ENCODE measurements at regions not wholly inside any gene's neighbourhood (a gene's known extent, or its start where the extent isn't known, plus 50 kb on each side); places are given as distances from the start of the nearest gene placed in this dataset.

DNA sequence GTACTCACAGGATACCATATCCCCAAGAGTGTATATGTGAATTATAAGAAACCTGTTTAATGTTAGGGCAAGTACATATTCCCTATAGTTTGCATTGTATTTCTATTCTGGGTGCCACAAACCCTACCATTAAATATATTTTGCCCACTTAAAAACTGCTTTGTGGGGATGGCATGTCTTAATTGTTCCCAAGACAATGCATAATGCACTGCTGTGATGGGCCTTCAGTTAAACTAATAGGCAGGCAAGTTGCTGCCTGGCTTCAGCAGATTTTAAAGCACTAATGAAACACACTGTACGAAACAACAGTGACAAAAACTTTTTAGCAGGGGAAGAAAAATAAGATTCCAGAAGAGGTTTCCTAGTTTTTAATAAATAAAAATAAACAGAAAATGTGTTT is 104.8 kb upstream of the VRK2 start:
- FAIRE-seq (no peak), DNase-seq (ENCODE audit: low spot score) (no peak), ATAC-seq (no peak)
- no peak overlapping the region for H3K4me2 ChIP-seq (ENCODE audit: low read depth, low read length)
- ChIA-PET CTCF (ENCODE audit: low intra/inter-chr PET ratio, low total read pairs) (no interaction called here), POLR2A (no interaction called here)
- H4K20me1 ChIP-seq (ENCODE audit: insufficient read depth, low read length) = no peaks in the 10 kb centered on the region
- H3K9me3 ChIP-seq (ENCODE audit: low read length) = no peaks in the 10 kb centered on the region
- intact Hi-C loops (cut with micrococcal nuclease; ENCODE audit: unreplicated experiment) (no loop called here), in situ Hi-C loops (cut with HindIII; ENCODE audit: extremely low pct_ligation_motif_present, low pct_unique_long_range_greater_than_20kb) (no loop called here)
- no peak overlapping the region for H3K4me3 ChIP-seq (replicated peaks in 1 of 3; ENCODE audit: insufficient read depth in 1 of 3, low read depth in 2 of 3, low read length in 3 of 3)
- H3K27me3 ChIP-seq (ENCODE audit: control insufficient read depth in 1 of 2, insufficient read depth in 2 of 2, low read length in 2 of 2) = no peaks in the 10 kb centered on the region
- BruUV-seq (replicated peaks) = no TSS peak
- H3K27ac ChIP-seq (ENCODE audit: extremely low read length, insufficient read depth, low read length) = no peak overlapping the region
- H2AFZ ChIP-seq (ENCODE audit: low read length) = no peak overlapping the region
- H3K79me2 ChIP-seq (ENCODE audit: insufficient read depth, low read length) = no peaks in the 10 kb centered on the region
- no peak overlapping the region for H3K9ac ChIP-seq (ENCODE audit: insufficient read depth, low read depth, low read length)
- H3K36me3 ChIP-seq (replicated peaks in 1 of 2; ENCODE audit: control insufficient read depth in 1 of 2, insufficient read depth in 2 of 2, low read length in 2 of 2) = no peaks in the 10 kb centered on the region
- no peaks in the 10 kb centered on the region for H3K4me1 ChIP-seq (ENCODE audit: insufficient read depth, low read length)
- no peak for TF ChIP-seq KAT8 (CRISPR knock-in tag; IDR thresholded peaks at IDR 0.05)
- no peak for TF ChIP-seq GABPB1 (CRISPR knock-in tag; IDR thresholded peaks at IDR 0.05)
- TF ChIP-seq, protein P1, sequence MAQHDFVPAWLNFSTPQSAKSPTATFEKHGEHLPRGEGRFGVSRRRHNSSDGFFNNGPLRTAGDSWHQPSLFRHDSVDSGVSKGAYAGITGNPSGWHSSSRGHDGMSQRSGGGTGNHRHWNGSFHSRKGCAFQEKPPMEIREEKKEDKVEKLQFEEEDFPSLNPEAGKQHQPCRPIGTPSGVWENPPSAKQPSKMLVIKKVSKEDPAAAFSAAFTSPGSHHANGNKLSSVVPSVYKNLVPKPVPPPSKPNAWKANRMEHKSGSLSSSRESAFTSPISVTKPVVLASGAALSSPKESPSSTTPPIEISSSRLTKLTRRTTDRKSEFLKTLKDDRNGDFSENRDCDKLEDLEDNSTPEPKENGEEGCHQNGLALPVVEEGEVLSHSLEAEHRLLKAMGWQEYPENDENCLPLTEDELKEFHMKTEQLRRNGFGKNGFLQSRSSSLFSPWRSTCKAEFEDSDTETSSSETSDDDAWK (CRISPR knock-in tag; IDR thresholded peaks at IDR 0.05) = no peak
- TF ChIP-seq HOXA9 (CRISPR knock-in tag; IDR thresholded peaks at IDR 0.05; ENCODE audit: borderline replicate concordance) = no peak
- no peak for TF ChIP-seq SIN3A (IDR thresholded peaks at IDR 0.05; ENCODE audit: borderline replicate concordance, low read depth, low read length)
- TF ChIP-seq ZNF841 (CRISPR knock-in tag; IDR thresholded peaks at IDR 0.05; ENCODE audit: borderline replicate concordance) = no peak
- WGBS (ENCODE audit: low lambda C conversion rate) = 6% methylated on average over 1 of the region's 1 CpG

DNA sequence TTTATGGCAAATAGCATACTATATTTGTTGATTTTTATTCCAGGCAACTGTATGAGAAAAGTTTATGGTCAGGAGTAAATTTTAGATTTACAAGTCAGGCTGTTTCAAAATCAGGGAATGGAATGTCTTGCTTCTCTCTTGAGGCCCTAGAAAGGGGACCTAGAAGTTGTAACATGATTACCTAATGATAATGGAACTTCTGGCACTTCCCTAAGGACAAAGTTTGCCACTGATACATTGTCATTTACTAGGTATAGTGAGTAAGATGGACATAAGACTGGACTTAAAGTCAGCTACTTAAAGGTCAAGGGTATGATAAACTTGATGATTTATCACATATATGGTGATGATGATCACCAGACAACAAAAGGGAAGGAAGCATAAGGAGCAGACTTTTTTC is 103.3 kb upstream of the VRK2 start:
- Histone ChIP-seq H3K4me2 (ENCODE audit: low read depth, low read length) (no peak overlapping the region), H3K79me2 (ENCODE audit: insufficient read depth, low read length) (no peaks in the 10 kb centered on the region), H2AFZ (ENCODE audit: low read length) (no peak overlapping the region), H3K4me1 (ENCODE audit: insufficient read depth, low read length) (no peaks in the 10 kb centered on the region), H3K4me3 (replicated peaks in 1 of 3; ENCODE audit: insufficient read depth in 1 of 3, low read depth in 2 of 3, low read length in 3 of 3) (no peak overlapping the region), H3K9ac (ENCODE audit: insufficient read depth, low read depth, low read length) (no peak overlapping the region), H3K27ac (ENCODE audit: extremely low read length, insufficient read depth, low read length) (no peak overlapping the region), H3K9me3 (ENCODE audit: low read length) (no peaks in the 10 kb centered on the region), H3K27me3 (ENCODE audit: control insufficient read depth in 1 of 2, insufficient read depth in 2 of 2, low read length in 2 of 2) (no peaks in the 10 kb centered on the region), H3K36me3 (replicated peaks in 1 of 2; ENCODE audit: control insufficient read depth in 1 of 2, insufficient read depth in 2 of 2, low read length in 2 of 2) (no peaks in the 10 kb centered on the region), H4K20me1 (ENCODE audit: insufficient read depth, low read length) (no peaks in the 10 kb centered on the region)
- intact Hi-C loops (cut with micrococcal nuclease; ENCODE audit: unreplicated experiment) = no loop called here
- DNase-seq (ENCODE audit: low spot score) = no peak
- POLR2A ChIA-PET = no interaction called here
- CTCF ChIA-PET (ENCODE audit: low intra/inter-chr PET ratio, low total read pairs) = no interaction called here
- in situ Hi-C loops (cut with HindIII; ENCODE audit: extremely low pct_ligation_motif_present, low pct_unique_long_range_greater_than_20kb) = no loop called here
- TF ChIP-seq ZKSCAN8 (CRISPR knock-in tag; IDR thresholded peaks at IDR 0.05; ENCODE audit: borderline replicate concordance) (no peak), HNRNPUL1 (IDR thresholded peaks at IDR 0.05; ENCODE audit: low read depth, low read length) (no peak)
- no peak for ATAC-seq
- no TSS peak for BruUV-seq (replicated peaks)
- FAIRE-seq = no peak
